Suprapubic skin (tissue), 4 donors: ENCODE measurements at regions not wholly inside any gene's neighbourhood (a gene's known extent, or its start where the extent isn't known, plus 50 kb on each side); places are given as distances from the start of the nearest gene placed in this dataset.

Source experiments
- DNase-seq, 2 donors: peaks; one replicate each; pipeline ENCODE4 v3.0.0-alpha.2; 2019; ENCODE audit warnings: low spot score in 2 of 2
- H3K27ac ChIP-seq: fragments of 200-600 bp; sonication (generic); one replicate; pipeline ENCODE4 v1.5.1; 2019
- H3K27me3 ChIP-seq: fragments of 200-600 bp; sonication (generic); one replicate; pipeline ENCODE4 v1.5.1; 2019
- H3K36me3 ChIP-seq: fragments of 200-600 bp; sonication (generic); one replicate; pipeline ENCODE4 v1.5.1; 2019
- H3K4me1 ChIP-seq: fragments of 200-600 bp; sonication (generic); one replicate; pipeline ENCODE4 v1.5.1; 2019
- H3K4me3 ChIP-seq: fragments of 200-600 bp; sonication (generic); one replicate; pipeline ENCODE4 v1.5.1; 2019; ENCODE audit warnings: mild to moderate bottlenecking
- H3K9me3 ChIP-seq: fragments of 200-600 bp; sonication (generic); one replicate; pipeline ENCODE4 v1.5.1; 2019
- EP300 ChIP-seq: sonication (generic); formaldehyde crosslinking; IDR thresholded peaks from one replicate; pipeline ENCODE4 v1.6.1; 2017; ENCODE audit warnings: antibody characterized with exemption
- POLR2A ChIP-seq, 2 donors: fragments of 450-650 bp; IDR thresholded peaks; one replicate each; pipeline ENCODE4 v1.6.1; 2017; ENCODE audit warnings: antibody characterized with exemption in 2 of 2, mild to moderate bottlenecking in 2 of 2, moderate library complexity in 2 of 2
- POLR2AphosphoS5 ChIP-seq, 3 donors: sonication (generic); formaldehyde crosslinking; IDR thresholded peaks; one replicate each; pipeline ENCODE4 v1.6.1; 2017; ENCODE audit warnings: antibody characterized with exemption in 3 of 3
- WGBS: methylation state at CpG from one replicate; pipeline ENCODE4 v1.1.5; 2018; 5-methylcytosine and 5-hydroxymethylcytosine counted together
- TF ChIP-seq, protein P1 (sequence below), 2 donors: fragments of 200-600 bp in 1 of 2; fragments of 450-650 bp in 1 of 2; sonication (generic) in 1 of 2; IDR thresholded peaks; one replicate each; pipeline ENCODE4 v1.5.1; 2016 to 2019; ENCODE audit warnings: antibody characterized with exemption in 2 of 2, mild to moderate bottlenecking in 1 of 2, moderate library complexity in 1 of 2

DNA sequence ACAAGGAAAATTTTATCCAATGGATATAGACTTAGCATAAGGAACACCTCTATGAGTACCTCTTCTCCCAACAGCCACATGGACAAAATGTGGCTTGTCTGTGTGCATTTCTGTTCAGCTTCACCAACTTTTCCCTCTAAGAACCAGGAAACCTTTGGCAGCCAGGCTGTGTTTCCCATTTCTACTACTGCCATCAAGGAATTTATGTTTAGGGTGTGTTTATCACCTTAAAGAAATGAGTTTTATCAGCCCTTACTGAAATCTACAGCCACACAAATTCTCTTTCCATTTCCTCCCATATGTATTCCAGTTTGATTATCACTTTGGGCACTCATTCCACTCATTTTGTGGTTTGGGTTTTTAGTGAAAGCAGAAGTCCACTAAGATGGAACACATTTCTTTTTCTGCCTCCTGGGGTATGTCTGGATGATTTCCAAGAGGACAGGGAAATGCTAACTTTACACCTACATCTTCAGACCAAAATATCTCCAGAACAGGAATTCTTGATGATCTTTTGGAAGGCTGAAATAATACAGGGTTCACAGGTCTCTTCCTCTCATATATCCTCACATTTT, 82.6 kb upstream of the MAOA start:
- no peaks in the 10 kb centered on the region for H3K4me1 ChIP-seq
- H3K36me3 ChIP-seq = no peaks in the 10 kb centered on the region
- H3K9me3 ChIP-seq = no peaks in the 10 kb centered on the region
- no peak for DNase-seq
- TF ChIP-seq POLR2AphosphoS5 (IDR thresholded peaks at IDR 0.05) = no peak
- TF ChIP-seq EP300 = no peak
- TF ChIP-seq POLR2A (IDR thresholded peaks at IDR 0.05) = no peak
- TF ChIP-seq, protein P1, sequence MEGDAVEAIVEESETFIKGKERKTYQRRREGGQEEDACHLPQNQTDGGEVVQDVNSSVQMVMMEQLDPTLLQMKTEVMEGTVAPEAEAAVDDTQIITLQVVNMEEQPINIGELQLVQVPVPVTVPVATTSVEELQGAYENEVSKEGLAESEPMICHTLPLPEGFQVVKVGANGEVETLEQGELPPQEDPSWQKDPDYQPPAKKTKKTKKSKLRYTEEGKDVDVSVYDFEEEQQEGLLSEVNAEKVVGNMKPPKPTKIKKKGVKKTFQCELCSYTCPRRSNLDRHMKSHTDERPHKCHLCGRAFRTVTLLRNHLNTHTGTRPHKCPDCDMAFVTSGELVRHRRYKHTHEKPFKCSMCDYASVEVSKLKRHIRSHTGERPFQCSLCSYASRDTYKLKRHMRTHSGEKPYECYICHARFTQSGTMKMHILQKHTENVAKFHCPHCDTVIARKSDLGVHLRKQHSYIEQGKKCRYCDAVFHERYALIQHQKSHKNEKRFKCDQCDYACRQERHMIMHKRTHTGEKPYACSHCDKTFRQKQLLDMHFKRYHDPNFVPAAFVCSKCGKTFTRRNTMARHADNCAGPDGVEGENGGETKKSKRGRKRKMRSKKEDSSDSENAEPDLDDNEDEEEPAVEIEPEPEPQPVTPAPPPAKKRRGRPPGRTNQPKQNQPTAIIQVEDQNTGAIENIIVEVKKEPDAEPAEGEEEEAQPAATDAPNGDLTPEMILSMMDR (IDR thresholded peaks at IDR 0.05) = no peak
- no peak overlapping the region for H3K27ac ChIP-seq
- no peak overlapping the region for H3K4me3 ChIP-seq
- H3K27me3 ChIP-seq = no peaks in the 10 kb centered on the region

DNA sequence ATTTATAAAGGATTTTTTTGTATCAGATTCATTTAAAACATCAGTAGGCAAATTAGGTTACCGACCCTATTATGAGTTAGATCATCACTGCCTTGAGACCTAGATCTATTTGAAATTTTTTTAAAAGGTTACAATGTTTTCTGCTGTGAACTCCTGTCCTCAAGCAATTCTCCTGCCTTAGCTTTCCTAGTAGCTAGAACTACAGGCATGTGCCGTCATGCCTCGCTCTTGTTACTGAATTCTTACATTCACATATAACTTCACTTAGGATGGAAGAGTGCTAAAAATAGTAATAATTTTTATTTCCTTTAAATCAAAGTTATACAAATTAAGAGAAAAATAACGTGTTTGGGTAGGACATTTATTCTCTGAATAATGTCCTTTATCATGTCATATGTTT, 75.5 kb upstream of the MAOA start:
- Histone ChIP-seq H3K27ac (peak overlapping the region; percentile 69), H3K4me3 (no peak overlapping the region), H3K36me3 (no peaks in the 10 kb centered on the region), H3K4me1 (peaks cover 10% of the 10 kb centered on the region), H3K9me3 (no peaks in the 10 kb centered on the region), H3K27me3 (no peaks in the 10 kb centered on the region)
- no peak for DNase-seq
- 60% methylated on average over 4 of the region's 4 CpGs for WGBS
- TF ChIP-seq, protein P1 (IDR thresholded peaks at IDR 0.05) = no peak
- TF ChIP-seq EP300 = no peak
- no peak for TF ChIP-seq POLR2A (IDR thresholded peaks at IDR 0.05)
- TF ChIP-seq POLR2AphosphoS5 (IDR thresholded peaks at IDR 0.05) = no peak

DNA sequence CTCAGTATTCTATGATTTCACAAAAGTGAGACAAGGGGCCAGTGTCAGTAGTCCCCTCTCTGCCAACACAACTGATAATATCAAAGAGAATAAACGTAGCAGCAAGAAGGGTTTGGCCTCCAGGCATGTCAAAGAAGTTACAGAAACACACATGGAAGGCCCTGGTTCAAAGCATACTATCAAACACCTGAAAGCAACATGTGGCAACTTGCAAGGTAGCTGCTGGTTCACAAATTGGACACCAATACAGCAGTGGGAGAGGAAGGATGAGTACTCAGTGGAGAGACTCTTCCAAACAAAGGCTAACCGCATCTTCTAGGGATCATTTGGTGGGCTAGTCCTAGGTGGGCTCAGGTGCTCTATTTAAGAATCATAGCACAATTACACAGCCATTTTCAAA, 74.9 kb upstream of the MAOA start:
- no peaks in the 10 kb centered on the region for H3K9me3 ChIP-seq

DNA sequence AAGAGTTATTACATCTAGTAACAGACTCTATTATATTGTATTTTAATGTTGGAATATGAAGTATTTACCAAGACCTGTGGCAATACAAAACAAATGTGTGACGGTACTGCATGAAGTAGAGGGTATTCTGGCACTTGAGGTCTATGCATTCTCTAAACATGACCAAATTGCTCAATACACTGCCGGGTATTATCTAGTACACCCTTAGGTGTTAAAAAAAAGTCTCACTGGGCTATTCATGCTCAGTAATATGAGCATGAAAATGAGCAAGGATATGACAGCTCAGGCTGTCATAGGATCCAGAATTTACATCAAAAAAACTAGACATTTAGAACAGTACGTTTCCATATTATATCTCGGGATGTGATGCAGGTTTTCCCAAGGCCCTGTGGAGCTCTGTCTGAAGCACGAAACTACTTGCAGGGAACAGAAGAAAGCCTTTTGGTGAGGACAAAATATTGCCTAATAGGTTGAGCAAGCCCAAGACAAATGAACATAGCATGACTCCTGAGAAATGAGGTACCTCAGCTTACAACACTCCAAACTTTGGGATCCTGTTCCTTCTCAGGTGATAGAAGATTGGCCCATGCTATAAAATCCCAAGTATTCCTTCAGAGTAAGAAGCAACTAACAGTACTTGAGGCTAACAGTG, 74.1 kb upstream of the MAOA start:
- Histone ChIP-seq H3K9me3 (no peaks in the 10 kb centered on the region), H3K27me3 (no peaks in the 10 kb centered on the region), H3K4me3 (no peak overlapping the region), H3K36me3 (no peaks in the 10 kb centered on the region), H3K27ac (peak overlapping the region; percentile 69), H3K4me1 (peaks cover 14% of the 10 kb centered on the region)
- TF ChIP-seq, protein P1 (IDR thresholded peaks at IDR 0.05) = no peak
- TF ChIP-seq POLR2AphosphoS5 (IDR thresholded peaks at IDR 0.05) (no peak), POLR2A (IDR thresholded peaks at IDR 0.05) (no peak), EP300 (no peak)
- WGBS = 69% methylated on average over 5 of the region's 5 CpGs
- DNase-seq = no peak

More for the DNA sequence above, 74.9 kb upstream of the MAOA start:
- Histone ChIP-seq H3K27ac (peak overlapping the region; percentile 69), H3K4me3 (no peak overlapping the region), H3K4me1 (peaks cover 10% of the 10 kb centered on the region), H3K27me3 (no peaks in the 10 kb centered on the region), H3K36me3 (no peaks in the 10 kb centered on the region)
- DNase-seq = no peak
- TF ChIP-seq POLR2AphosphoS5 (IDR thresholded peaks at IDR 0.05) (no peak), POLR2A (IDR thresholded peaks at IDR 0.05) (no peak), EP300 (no peak)
- TF ChIP-seq, protein P1 (IDR thresholded peaks at IDR 0.05) = no peak
- WGBS = 64% methylated on average over 2 of the region's 2 CpGs

DNA sequence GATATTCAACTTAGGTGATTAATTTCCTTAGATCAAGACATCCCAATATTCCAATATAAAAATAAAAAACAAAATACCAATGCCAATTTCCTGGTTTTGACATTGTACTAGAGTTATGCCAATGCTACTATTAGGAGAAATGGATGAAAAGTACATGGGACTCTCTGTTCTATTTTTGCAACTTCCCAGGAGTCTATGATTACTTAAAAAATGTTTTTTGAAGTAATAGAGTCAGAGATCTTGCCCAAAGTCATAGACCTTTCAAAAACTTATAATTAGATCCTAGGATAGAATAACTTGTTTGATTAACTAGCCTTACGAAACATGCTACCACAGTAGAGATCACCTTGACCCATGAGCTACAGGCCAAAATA, 73.6 kb upstream of the MAOA start:
- 92% methylated on average over 1 of the region's 1 CpG for WGBS
- H3K27ac ChIP-seq = peak overlapping the region; percentile 69
- TF ChIP-seq EP300 (no peak), POLR2A (IDR thresholded peaks at IDR 0.05) (no peak), POLR2AphosphoS5 (IDR thresholded peaks at IDR 0.05) (no peak)
- TF ChIP-seq, protein P1 (IDR thresholded peaks at IDR 0.05) = no peak

More for the DNA sequence above, 73.6 kb upstream of the MAOA start:
- Histone ChIP-seq H3K27me3 (no peaks in the 10 kb centered on the region), H3K9me3 (no peaks in the 10 kb centered on the region), H3K36me3 (no peaks in the 10 kb centered on the region), H3K4me1 (peaks cover 14% of the 10 kb centered on the region), H3K4me3 (no peak overlapping the region)
- no peak for DNase-seq
